K562 (cell line): ENCODE measurements at regions not wholly inside any gene's neighbourhood (a gene's known extent, or its start where the extent isn't known, plus 50 kb on each side); places are given as distances from the start of the nearest gene placed in this dataset.

Experiments used
- ATAC-seq: fragments of 200-7000 bp; cut with Tn5 transposase; 3 replicates; pipeline ENCODE4 v1.9.1; 2020; ENCODE audit warnings: moderate library complexity
- BruUV-seq: library from RNA; stranded (reverse); fragments of 400-500 nt; replicated peaks from 2 replicates; lab custom pipeline; 2021; lab: Mats Ljungman, UMichigan
- CTCF ChIA-PET: fragments of 300-600 bp; formaldehyde crosslinking; extraction: SDS; loops from one replicate; lab custom pipeline; 2021; ENCODE audit warnings: low intra/inter-chr PET ratio; lab: Yijun Ruan, JAX
- POLR2A ChIA-PET: fragments of 300-600, 350-650 bp; sonication (Branson Sonifier 250); formaldehyde crosslinking; extraction: SDS; loops from one replicate; lab custom pipeline; 2021; ENCODE audit warnings: antibody characterized with exemption, inconsistent platforms; lab: Yijun Ruan, JAX
- DNase-seq, 4 experiments: peaks; one replicate each; pipeline versions ENCODE4 v3.0.0 to v3.0.0-alpha.2; 2011 to 2018; ENCODE audit warnings: low spot score in 3 of 4, mixed read lengths in 3 of 4; ENCODE audit errors: extremely low read depth in 1 of 4
- FAIRE-seq: peaks from 2 replicates; lab custom pipeline; 2011; peaks lifted over from hg19 to GRCh38; lab: Jason Lieb, UNC
- H2AFZ ChIP-seq: 2 replicates; pipeline ENCODE4 v1.6.0; 2011; ENCODE audit warnings: low read depth, low read length, control low read depth, inconsistent platforms
- H3K27ac ChIP-seq: fragments of 200-600 bp; 3 replicates; pipeline ENCODE4 v1.8.0; 2011; ENCODE audit warnings: low read depth, mild to moderate bottlenecking, control low read depth, inconsistent platforms, low read length, moderate library complexity, mixed read lengths; ENCODE audit errors: extremely low read depth
- H3K27me3 ChIP-seq, 2 experiments: fragments of 300-600 bp in 1 of 2; 2 replicates in 1 of 2; 3 replicates in 1 of 2; pipeline versions ENCODE4 v1.6.0 to v1.8.0; 2011; ENCODE audit warnings: inconsistent platforms in 2 of 2, low read length in 2 of 2, mild to moderate bottlenecking in 1 of 2, mixed read lengths in 1 of 2, moderate library complexity in 1 of 2; ENCODE audit not compliant: control insufficient read depth in 2 of 2, insufficient read depth in 2 of 2
- H3K36me3 ChIP-seq: fragments of 300-600 bp; 3 replicates; pipeline ENCODE4 v1.8.0; 2011; ENCODE audit warnings: mild to moderate bottlenecking, low read length, inconsistent platforms; ENCODE audit not compliant: control insufficient read depth, insufficient read depth
- H3K4me1 ChIP-seq, 2 experiments: fragments of 200-600 bp in 1 of 2; replicated peaks in 1 of 2; 2 replicates in 1 of 2; 3 replicates in 1 of 2; pipeline versions ENCODE4 v1.5.1 to v1.8.0; 2011; ENCODE audit warnings: inconsistent platforms in 2 of 2, low read length in 2 of 2, mild to moderate bottlenecking in 1 of 2, mixed read lengths in 1 of 2, moderate library complexity in 1 of 2; ENCODE audit not compliant: control insufficient read depth in 2 of 2, insufficient read depth in 2 of 2
- H3K4me2 ChIP-seq: 2 replicates; pipeline ENCODE4 v1.6.1; 2011; ENCODE audit warnings: low read length, control low read depth, inconsistent platforms, mixed read lengths; ENCODE audit not compliant: insufficient read depth
- H3K4me3 ChIP-seq: fragments of 200-600 bp; sonication (generic), shearing (Covaris generic); 2 replicates; pipeline ENCODE4 v1.5.1; 2016; ENCODE audit warnings: control low read depth, inconsistent platforms
- H3K79me2 ChIP-seq: fragments of 200-600 bp; 3 replicates; pipeline ENCODE4 v1.8.0; 2011; ENCODE audit warnings: low read length, inconsistent platforms; ENCODE audit not compliant: control insufficient read depth, insufficient read depth
- H3K9ac ChIP-seq, 2 experiments: 2 replicates each; pipeline versions ENCODE4 v1.6.0 to v1.6.1; 2011; ENCODE audit warnings: low read depth in 2 of 2, low read length in 2 of 2, control low read depth in 1 of 2, inconsistent platforms in 1 of 2, mild to moderate bottlenecking in 1 of 2, mixed read lengths in 1 of 2; ENCODE audit not compliant: insufficient read depth in 1 of 2
- H3K9me1 ChIP-seq: one replicate; pipeline ENCODE4 v1.6.0; 2011; ENCODE audit warnings: inconsistent platforms, mild to moderate bottlenecking, low read length, moderate library complexity; ENCODE audit not compliant: control insufficient read depth, insufficient read depth
- H3K9me3 ChIP-seq: replicated peaks from 2 replicates; pipeline ENCODE4 v1.5.1; 2011; ENCODE audit warnings: low read depth, low read length, inconsistent platforms; ENCODE audit not compliant: control insufficient read depth, insufficient read depth
- H4K20me1 ChIP-seq: replicated peaks from 2 replicates; pipeline ENCODE4 v1.6.1; 2011; ENCODE audit warnings: low read length, inconsistent platforms, mixed read lengths; ENCODE audit not compliant: control insufficient read depth, insufficient read depth
- CEBPG ChIP-seq, 3 experiments: fragments of 200-800 bp in 1 of 3; sonication (Bioruptor generic) in 1 of 3; sonication (generic) in 1 of 3; formaldehyde crosslinking in 1 of 3; IDR thresholded peaks in 2 of 3; conservative IDR thresholded peaks in 1 of 3; 2 replicates each; pipeline versions ENCODE4 v1.6.1 to v1.8.0; 2016 to 2022; ENCODE audit warnings: missing compliant biosample characterization in 2 of 3, missing genetic modification characterization in 2 of 3, mild to moderate bottlenecking in 1 of 3, missing genetic modification reagents in 1 of 3
- JUN ChIP-seq, 2 experiments: sonication (generic) in 1 of 2; formaldehyde crosslinking in 1 of 2; IDR thresholded peaks; 2 replicates each; pipeline versions ENCODE4 v1.6.1 to v1.8.0; 2012 to 2022; ENCODE audit warnings: borderline replicate concordance in 2 of 2, mild to moderate bottlenecking in 2 of 2, improper control_type of control experiment in 1 of 2, low read depth in 1 of 2, low read length in 1 of 2, missing genetic modification reagents in 1 of 2
- KDM2B ChIP-seq: fragments of 250-450 bp; sonication (Bioruptor Pico); IDR thresholded peaks from 2 replicates; pipeline ENCODE4 v1.8.0; 2021; ENCODE audit warnings: mild to moderate bottlenecking, moderate library complexity
- KLF1 ChIP-seq: fragments of 450-650 bp; IDR thresholded peaks from 2 replicates; pipeline ENCODE4 v1.6.1; 2016; ENCODE audit warnings: missing genetic modification characterization, missing compliant biosample characterization
- MYBL2 ChIP-seq, 2 experiments: fragments of 450-650 bp in 1 of 2; sonication (generic) in 1 of 2; formaldehyde crosslinking in 1 of 2; IDR thresholded peaks; 2 replicates each; pipeline versions ENCODE4 v1.6.1 to v1.8.1; 2017 to 2022; ENCODE audit warnings: borderline replicate concordance in 1 of 2, inconsistent platforms in 1 of 2, low read depth in 1 of 2, mild to moderate bottlenecking in 1 of 2, missing genetic modification reagents in 1 of 2, moderate library complexity in 1 of 2
- PCBP2 ChIP-seq: fragments of 200-400 bp; formaldehyde crosslinking; IDR thresholded peaks from 2 replicates; pipeline ENCODE4 v1.6.1; 2018; ENCODE audit warnings: low read length, low read depth, mild to moderate bottlenecking, moderate library complexity; ENCODE audit not compliant: poor library complexity, severe bottlenecking
- POLR2H ChIP-seq: IDR thresholded peaks from 2 replicates; pipeline ENCODE4 v1.6.1; 2016; ENCODE audit warnings: missing genetic modification characterization, low read depth, mild to moderate bottlenecking, control low read depth, missing compliant biosample characterization, moderate library complexity
- RBM34 ChIP-seq: fragments of 200-400 bp; formaldehyde crosslinking; IDR thresholded peaks from 2 replicates; pipeline ENCODE4 v1.6.1; 2018; ENCODE audit warnings: low read length, borderline replicate concordance; ENCODE audit not compliant: insufficient read depth
- U2AF2 ChIP-seq: fragments of 200-400 bp; formaldehyde crosslinking; optimal IDR thresholded peaks from 2 replicates; pipeline ENCODE3; 2017; ENCODE audit warnings: low read depth, mild to moderate bottlenecking, low read length
- YY1 ChIP-seq, 3 experiments: IDR thresholded peaks; 2 replicates each; pipeline ENCODE4 v1.6.1; 2011; ENCODE audit warnings: low read length in 2 of 3, mild to moderate bottlenecking in 2 of 3, moderate library complexity in 2 of 3, borderline replicate concordance in 1 of 3, control low read depth in 1 of 3, low read depth in 1 of 3; ENCODE audit not compliant: insufficient read depth in 3 of 3, insufficient replicate concordance in 2 of 3, control insufficient read depth in 1 of 3, insufficient read length in 1 of 3; ENCODE audit errors: extremely low read depth in 1 of 3
- ZKSCAN3 ChIP-seq: fragments of 250-450 bp; sonication (Bioruptor Pico); IDR thresholded peaks from 2 replicates; pipeline ENCODE4 v1.4.0; 2020
- ZNF217 ChIP-seq: sonication (generic); formaldehyde crosslinking; IDR thresholded peaks from 2 replicates; pipeline ENCODE4 v1.8.0; 2022; ENCODE audit warnings: mild to moderate bottlenecking, missing genetic modification reagents
- ZNF583 ChIP-seq: fragments of 250-450 bp; sonication (Bioruptor Pico); IDR thresholded peaks from 2 replicates; pipeline ENCODE4 v1.4.0; 2020
- WGBS: fragments of 100-300 bp; shearing (Covaris generic); methylation state at CpG from one replicate; pipeline ENCODE4 v1.1.6; 2016; ENCODE audit warnings: low coverage, mixed read lengths; ENCODE audit not compliant: insufficient coverage; ENCODE audit errors: missing lambda C conversion rate; 5-methylcytosine and 5-hydroxymethylcytosine counted together
- in situ Hi-C: fragments of 300-500 bp; cut with MboI; formaldehyde crosslinking; loops from 4 replicates; pipeline ENCODE4 v1.15.0; 2018; ENCODE audit warnings: inconsistent platforms, mixed read lengths
- intact Hi-C: fragments of 100-400 bp; cut with micrococcal nuclease; formaldehyde crosslinking; loops from 2 replicates; pipeline ENCODE4 v1.14.2; 2022
- TF ChIP-seq, protein P1 (sequence below): fragments of 450-650 bp; formaldehyde crosslinking; IDR thresholded peaks from 2 replicates; pipeline ENCODE4 v1.4.0; 2020; ENCODE audit warnings: mild to moderate bottlenecking, moderate library complexity
- TF ChIP-seq, protein P2 (sequence below): IDR thresholded peaks from 2 replicates; pipeline ENCODE4 v1.6.1; 2012; ENCODE audit warnings: low read depth, low read length, improper control_type of control experiment, borderline replicate concordance

DNA sequence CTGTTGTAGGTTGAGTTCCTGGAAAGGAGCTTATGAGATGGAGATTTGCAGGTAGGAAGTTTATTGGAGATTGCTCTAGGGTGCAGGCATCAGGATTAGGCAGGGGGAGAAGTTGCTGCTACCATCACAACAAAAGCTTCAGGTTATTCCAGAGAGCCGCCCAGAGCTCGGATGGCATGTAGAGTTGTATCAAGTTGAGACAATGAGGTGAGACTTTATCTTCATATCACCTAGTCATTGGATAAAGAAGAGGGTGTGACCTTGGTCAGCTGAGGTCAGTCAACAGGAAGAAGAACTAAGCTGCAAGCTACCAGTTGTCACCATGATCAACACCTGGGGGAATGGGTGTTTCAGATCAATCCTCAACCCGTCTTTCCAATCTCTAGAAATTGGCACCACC, 342.0 kb downstream of the RFC3 start:
- Histone ChIP-seq H3K79me2 (no peaks in the 10 kb centered on the region), H3K36me3 (no peaks in the 10 kb centered on the region), H3K9me1 (no peaks in the 10 kb centered on the region), H3K9ac (no peak overlapping the region), H3K4me2 (no peak overlapping the region), H3K9me3 (no peaks in the 10 kb centered on the region), H3K27ac (no peak overlapping the region), H2AFZ (no peak overlapping the region), H3K27me3 (no peaks in the 10 kb centered on the region), H3K4me3 (no peak overlapping the region), H4K20me1 (no peaks in the 10 kb centered on the region), H3K4me1 (no peaks in the 10 kb centered on the region)
- no peak for TF ChIP-seq KLF1
- no peak for TF ChIP-seq U2AF2
- TF ChIP-seq RBM34: no peak
- no peak for TF ChIP-seq YY1 (IDR thresholded peaks at IDR 0.05; ENCODE audit: borderline replicate concordance in 1 of 3, control insufficient read depth in 1 of 3, extremely low read depth in 1 of 3, insufficient read depth in 3 of 3, insufficient read length in 1 of 3, insufficient replicate concordance in 2 of 3, low read depth in 1 of 3, low read length in 2 of 3)
- TF ChIP-seq, protein P1, sequence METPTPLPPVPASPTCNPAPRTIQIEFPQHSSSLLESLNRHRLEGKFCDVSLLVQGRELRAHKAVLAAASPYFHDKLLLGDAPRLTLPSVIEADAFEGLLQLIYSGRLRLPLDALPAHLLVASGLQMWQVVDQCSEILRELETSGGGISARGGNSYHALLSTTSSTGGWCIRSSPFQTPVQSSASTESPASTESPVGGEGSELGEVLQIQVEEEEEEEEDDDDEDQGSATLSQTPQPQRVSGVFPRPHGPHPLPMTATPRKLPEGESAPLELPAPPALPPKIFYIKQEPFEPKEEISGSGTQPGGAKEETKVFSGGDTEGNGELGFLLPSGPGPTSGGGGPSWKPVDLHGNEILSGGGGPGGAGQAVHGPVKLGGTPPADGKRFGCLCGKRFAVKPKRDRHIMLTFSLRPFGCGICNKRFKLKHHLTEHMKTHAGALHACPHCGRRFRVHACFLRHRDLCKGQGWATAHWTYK (CRISPR knock-in tag): no peak
- TF ChIP-seq JUN (IDR thresholded peaks at IDR 0.05; ENCODE audit: borderline replicate concordance, low read depth, low read length): no peak
- no peak for TF ChIP-seq JUN (CRISPR knock-in tag; IDR thresholded peaks at IDR 0.05; ENCODE audit: borderline replicate concordance)
- no peak for TF ChIP-seq KDM2B
- TF ChIP-seq, protein P2, sequence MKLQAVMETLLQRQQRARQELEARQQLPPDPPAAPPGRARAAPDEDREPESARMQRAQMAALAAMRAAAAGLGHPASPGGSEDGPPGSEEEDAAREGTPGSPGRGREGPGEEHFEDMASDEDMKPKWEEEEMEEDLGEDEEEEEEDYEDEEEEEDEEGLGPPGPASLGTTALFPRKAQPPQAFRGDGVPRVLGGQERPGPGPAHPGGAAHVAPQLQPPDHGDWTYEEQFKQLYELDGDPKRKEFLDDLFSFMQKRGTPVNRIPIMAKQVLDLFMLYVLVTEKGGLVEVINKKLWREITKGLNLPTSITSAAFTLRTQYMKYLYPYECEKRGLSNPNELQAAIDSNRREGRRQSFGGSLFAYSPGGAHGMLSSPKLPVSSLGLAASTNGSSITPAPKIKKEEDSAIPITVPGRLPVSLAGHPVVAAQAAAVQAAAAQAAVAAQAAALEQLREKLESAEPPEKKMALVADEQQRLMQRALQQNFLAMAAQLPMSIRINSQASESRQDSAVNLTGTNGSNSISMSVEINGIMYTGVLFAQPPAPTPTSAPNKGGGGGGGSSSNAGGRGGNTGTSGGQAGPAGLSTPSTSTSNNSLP: no peak
- TF ChIP-seq ZKSCAN3 (CRISPR knock-in tag): no peak
- TF ChIP-seq MYBL2 (IDR thresholded peaks at IDR 0.05; ENCODE audit: low read depth): no peak
- no peak for TF ChIP-seq MYBL2 (CRISPR knock-in tag; IDR thresholded peaks at IDR 0.05; ENCODE audit: borderline replicate concordance)
- no peak for TF ChIP-seq ZNF217 (CRISPR knock-in tag)
- TF ChIP-seq PCBP2: no peak
- no peak for TF ChIP-seq ZNF583 (CRISPR knock-in tag)
- no peak for TF ChIP-seq CEBPG (CRISPR knock-in tag; IDR thresholded peaks at IDR 0.05)
- no peak for TF ChIP-seq CEBPG (tag; conservative IDR thresholded peaks at IDR 0.05 in 1 of 2, IDR thresholded peaks at IDR 0.05 in 1 of 2)
- no peak for TF ChIP-seq POLR2H (tag)
- intact Hi-C loops (no loop called here), in situ Hi-C loops (no loop called here)
- DNase-seq (no peak), ATAC-seq (no peak), FAIRE-seq (no peak)
- 4% methylated on average over 3 of the region's 3 CpGs for WGBS
- BruUV-seq: no TSS peak
- POLR2A ChIA-PET: no interaction called here
- CTCF ChIA-PET: no interaction called here
